IPS DF 6.9 (cell line): ENCODE measurements at regions not wholly inside any gene's neighbourhood (a gene's known extent, or its start where the extent isn't known, plus 50 kb on each side); places are given as distances from the start of the nearest gene placed in this dataset.

Source experiments
- DNase-seq: peaks from one replicate; pipeline ENCODE4 v3.0.0-alpha.2; 2013; ENCODE audit warnings: low read depth, low spot score
- H3K27ac ChIP-seq: one replicate; pipeline ENCODE4 v1.5.1; 2013; ENCODE audit warnings: low read length, control low read depth
- H3K27me3 ChIP-seq: 2 replicates; pipeline ENCODE4 v1.6.1; 2013; ENCODE audit warnings: mild to moderate bottlenecking, low read length; ENCODE audit not compliant: control insufficient read depth, insufficient read depth
- H3K36me3 ChIP-seq: 2 replicates; pipeline ENCODE4 v1.6.1; 2013; ENCODE audit warnings: low read length; ENCODE audit not compliant: control insufficient read depth, insufficient read depth
- H3K4me1 ChIP-seq: 2 replicates; pipeline ENCODE4 v1.6.1; 2013; ENCODE audit warnings: low read length; ENCODE audit not compliant: control insufficient read depth, insufficient read depth
- H3K4me3 ChIP-seq: 2 replicates; pipeline ENCODE4 v1.5.1; 2013; ENCODE audit warnings: mild to moderate bottlenecking, low read length
- H3K9me3 ChIP-seq: 2 replicates; pipeline ENCODE4 v1.6.1; 2013; ENCODE audit warnings: low read length, inconsistent platforms; ENCODE audit not compliant: control insufficient read depth, insufficient read depth
- WGBS: extraction: QIAGEN DNeasy Blood & Tissue Kit; methylation state at CpG from one replicate; pipeline ENCODE4 v1.1.7; 2013; ENCODE audit warnings: mixed read lengths, missing lambda C conversion rate; ENCODE audit not compliant: insufficient read length, insufficient coverage; 5-methylcytosine and 5-hydroxymethylcytosine counted together

DNA sequence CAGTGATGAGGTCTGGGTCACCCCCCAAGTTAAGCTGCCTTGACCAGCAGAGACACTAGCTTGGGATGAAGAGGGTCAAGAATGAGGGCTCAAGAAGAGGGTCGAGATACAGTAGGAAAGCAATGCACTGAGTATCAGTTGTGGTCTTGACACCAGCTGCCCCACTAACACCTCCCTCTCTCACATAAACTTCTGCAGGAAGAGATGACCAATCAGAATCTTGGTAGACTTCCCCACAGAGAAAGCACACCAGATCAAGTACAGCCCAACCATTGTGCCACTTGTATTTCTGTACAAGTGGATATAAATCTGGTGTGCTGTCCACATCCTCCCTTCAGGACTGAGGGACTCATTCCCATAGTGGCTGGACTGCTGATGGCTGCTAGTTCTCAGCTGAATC lies 101.2 kb upstream of the ELL2 start:
- DNase-seq: no peak
- Histone ChIP-seq H3K36me3 (no peaks in the 10 kb centered on the region), H3K9me3 (no peaks in the 10 kb centered on the region), H3K4me1 (no peaks in the 10 kb centered on the region), H3K27me3 (no peaks in the 10 kb centered on the region), H3K27ac (no peak overlapping the region), H3K4me3 (no peak overlapping the region)
- no CpG with 5 or more reads among the region's 1 CpG for WGBS

DNA sequence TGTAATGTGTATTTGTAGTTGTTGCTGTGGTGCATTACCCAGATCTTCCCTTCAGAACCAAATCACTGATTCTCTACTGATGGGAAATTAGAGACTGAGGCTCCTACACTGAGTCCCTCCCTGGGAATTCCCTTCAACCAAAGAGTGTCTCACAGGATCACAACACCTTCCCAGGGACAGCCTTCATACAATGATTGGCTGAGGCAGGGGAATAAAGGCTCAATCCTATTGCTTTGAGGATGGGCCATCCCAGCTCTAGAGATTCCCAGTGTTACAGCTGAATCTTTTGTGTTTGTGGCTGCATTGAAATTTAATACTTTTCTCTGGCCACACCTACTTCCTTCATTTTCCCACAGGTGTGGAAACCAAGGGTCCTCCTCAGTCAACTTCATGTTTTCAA lies 96.4 kb upstream of the ELL2 start:
- H3K9me3 ChIP-seq: no peaks in the 10 kb centered on the region
- no peaks in the 10 kb centered on the region for H3K27me3 ChIP-seq
- no peaks in the 10 kb centered on the region for H3K4me1 ChIP-seq
- no peak for DNase-seq
- no peaks in the 10 kb centered on the region for H3K36me3 ChIP-seq
- H3K4me3 ChIP-seq: no peak overlapping the region
- H3K27ac ChIP-seq: no peak overlapping the region

DNA sequence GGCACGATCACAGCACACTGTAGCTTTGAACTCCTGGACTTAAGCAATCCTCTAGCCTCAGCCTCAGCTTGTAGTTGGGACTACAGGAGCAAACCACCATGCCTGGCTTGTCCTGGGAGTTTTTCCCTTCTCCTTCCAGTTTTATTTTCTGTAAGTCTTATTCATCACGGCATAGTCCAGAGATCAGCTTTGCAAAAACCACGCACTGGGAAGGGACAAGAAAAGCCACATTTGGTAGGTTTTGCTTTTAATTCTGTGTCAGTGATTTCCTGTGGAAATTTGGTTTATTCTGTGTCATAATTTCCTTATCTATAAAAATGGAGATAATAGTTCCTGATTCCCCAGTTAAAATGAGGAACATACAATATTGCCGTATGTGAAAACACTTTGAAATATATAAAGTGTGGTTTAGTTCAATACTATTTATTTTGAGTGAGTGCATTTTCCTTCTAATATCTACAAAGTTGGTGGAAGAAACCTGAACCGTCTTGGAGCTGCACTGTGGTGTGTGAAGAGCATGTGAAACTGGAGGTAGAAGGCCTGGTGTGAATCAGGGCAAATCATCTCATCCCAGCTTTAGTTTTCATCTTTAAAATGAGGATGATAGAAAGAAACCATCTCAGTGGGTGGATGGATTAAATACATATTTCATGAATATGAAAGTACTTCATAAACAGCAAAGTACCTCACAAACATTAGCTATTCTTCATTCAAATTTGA lies 92.8 kb upstream of the ELL2 start:
- no peak for DNase-seq
- no peaks in the 10 kb centered on the region for H3K27me3 ChIP-seq
- no CpG with 5 or more reads among the region's 5 CpGs for WGBS
- H3K4me3 ChIP-seq: no peak overlapping the region
- no peaks in the 10 kb centered on the region for H3K36me3 ChIP-seq
- no peaks in the 10 kb centered on the region for H3K9me3 ChIP-seq
- no peak overlapping the region for H3K27ac ChIP-seq
- H3K4me1 ChIP-seq: 0 out of 2 replicates have a peak, but pooled peaks cover 1% of the 10 kb centered on the region

DNA sequence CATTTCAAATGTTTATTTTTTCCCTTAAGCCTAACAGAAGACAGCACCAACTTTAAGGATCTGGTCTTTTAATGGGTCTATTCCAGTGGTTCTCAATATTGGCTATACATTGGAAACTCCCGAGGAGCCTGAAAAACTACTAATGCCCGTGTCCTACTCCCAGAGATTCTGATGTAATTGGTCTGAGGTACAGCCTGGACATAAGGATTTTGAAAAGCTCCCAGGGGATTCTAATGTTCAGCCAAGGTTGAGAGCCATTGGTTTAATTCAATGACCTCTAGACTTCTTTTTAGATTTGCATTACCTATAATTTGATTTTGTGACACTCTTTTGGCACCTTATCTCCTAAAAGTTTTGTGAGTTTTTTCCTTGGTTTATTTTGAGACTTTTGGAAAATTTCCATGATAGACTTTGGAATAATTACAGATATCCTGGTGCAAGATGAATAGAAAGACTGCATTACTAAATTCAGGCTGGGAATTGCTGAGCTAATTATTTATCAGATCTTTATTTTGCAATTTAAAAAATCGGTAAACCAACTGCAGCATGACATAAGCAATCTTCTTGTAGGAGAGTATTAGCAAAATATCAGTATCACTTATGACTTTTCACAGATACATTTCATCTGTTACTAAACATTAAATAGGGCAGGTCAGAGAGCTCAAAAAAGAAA lies 91.5 kb upstream of the ELL2 start:
- Histone ChIP-seq H3K27ac (no peak overlapping the region), H3K9me3 (no peaks in the 10 kb centered on the region), H3K36me3 (no peaks in the 10 kb centered on the region), H3K27me3 (no peaks in the 10 kb centered on the region), H3K4me1 (0 out of 2 replicates have a peak, but pooled peaks cover 1% of the 10 kb centered on the region), H3K4me3 (no peak overlapping the region)
- DNase-seq: no peak
- WGBS: no CpG with 5 or more reads among the region's 3 CpGs

DNA sequence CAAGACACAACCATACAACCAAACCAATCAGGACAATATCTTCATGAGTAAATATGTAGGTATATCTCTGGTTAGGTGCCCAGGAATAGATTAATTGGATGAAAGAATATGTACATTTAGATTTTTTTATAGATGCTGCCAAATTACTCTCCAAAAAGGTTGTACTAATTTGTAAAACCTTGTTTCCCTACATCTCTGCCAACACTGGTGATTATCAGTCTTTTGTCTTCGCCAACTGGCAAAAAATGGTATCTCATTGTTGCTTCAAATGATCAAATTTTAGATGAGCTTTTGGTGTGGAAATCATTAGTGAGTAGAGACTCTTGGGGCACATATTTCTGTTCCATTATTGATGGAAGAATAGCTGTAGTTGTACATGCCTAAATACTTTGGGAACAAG lies 90.7 kb upstream of the ELL2 start:
- Histone ChIP-seq H3K9me3 (no peaks in the 10 kb centered on the region), H3K4me1 (0 out of 2 replicates have a peak, but pooled peaks cover 1% of the 10 kb centered on the region), H3K4me3 (no peak overlapping the region), H3K27me3 (no peaks in the 10 kb centered on the region), H3K36me3 (no peaks in the 10 kb centered on the region), H3K27ac (no peak overlapping the region)
- no CpG with 5 or more reads among the region's 1 CpG for WGBS
- DNase-seq: no peak

DNA sequence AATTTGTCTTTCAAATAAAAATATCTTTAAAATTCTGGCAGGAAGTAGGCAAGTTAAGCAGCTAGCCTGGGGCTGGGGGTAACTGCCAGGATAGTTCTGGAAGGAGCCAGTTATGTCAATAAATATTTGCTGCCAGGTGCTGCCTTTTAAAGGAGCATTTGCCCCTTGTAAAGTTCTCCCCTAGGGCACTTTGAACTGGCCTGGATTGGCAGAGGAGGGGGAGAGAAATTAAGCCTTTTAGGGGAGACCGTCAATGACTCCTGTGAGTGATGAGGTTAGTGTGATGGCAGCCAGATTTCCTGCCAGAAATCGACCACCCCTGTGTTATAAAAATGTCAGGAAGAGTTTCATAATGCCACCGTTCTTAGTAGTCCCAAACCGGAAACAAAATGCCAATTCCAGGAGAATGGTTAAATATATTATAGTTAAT lies 89.8 kb upstream of the ELL2 start:
- Histone ChIP-seq H3K4me3 (no peak overlapping the region), H3K36me3 (no peaks in the 10 kb centered on the region), H3K4me1 (0 out of 2 replicates have a peak, but pooled peaks cover 1% of the 10 kb centered on the region), H3K27ac (no peak overlapping the region), H3K27me3 (no peaks in the 10 kb centered on the region), H3K9me3 (no peaks in the 10 kb centered on the region)
- DNase-seq: no peak
- WGBS: no CpG with 5 or more reads among the region's 4 CpGs

DNA sequence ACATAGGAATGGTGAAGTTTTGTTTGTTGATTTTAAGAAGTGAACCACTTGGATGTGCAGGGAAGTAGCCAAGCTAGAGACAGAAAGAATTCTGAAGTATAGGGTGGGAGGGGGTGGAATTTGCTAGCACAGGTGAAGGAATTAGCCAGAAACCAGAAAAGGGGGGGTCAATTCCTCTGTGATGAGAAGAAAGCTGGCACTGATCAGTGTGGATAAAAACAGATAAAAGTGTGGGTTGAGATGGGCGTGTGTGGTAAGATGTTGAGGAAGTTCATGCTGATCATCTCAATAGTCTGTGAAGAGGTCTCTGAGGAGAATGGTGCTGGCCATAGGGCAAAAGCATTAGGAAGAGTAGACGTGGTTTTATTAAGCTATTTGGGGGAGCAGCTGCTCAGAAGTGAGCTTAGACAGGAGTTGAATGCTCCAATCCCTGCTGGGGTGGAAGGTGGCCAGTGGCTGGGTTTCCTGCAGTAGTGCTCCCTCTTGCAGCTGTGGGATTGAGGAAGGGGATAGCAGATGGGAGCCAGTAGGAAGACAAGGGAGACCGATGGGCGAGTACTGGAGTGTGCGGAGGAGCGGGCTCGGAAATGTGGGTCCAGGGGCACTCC lies 88.7 kb upstream of the ELL2 start:
- 100% methylated on average over 1 of the region's 7 CpGs for WGBS
- Histone ChIP-seq H3K36me3 (no peaks in the 10 kb centered on the region), H3K9me3 (no peaks in the 10 kb centered on the region), H3K4me1 (0 out of 2 replicates have a peak, but pooled peaks cover 1% of the 10 kb centered on the region), H3K27ac (no peak overlapping the region), H3K4me3 (no peak overlapping the region), H3K27me3 (no peaks in the 10 kb centered on the region)
- no peak for DNase-seq

DNA sequence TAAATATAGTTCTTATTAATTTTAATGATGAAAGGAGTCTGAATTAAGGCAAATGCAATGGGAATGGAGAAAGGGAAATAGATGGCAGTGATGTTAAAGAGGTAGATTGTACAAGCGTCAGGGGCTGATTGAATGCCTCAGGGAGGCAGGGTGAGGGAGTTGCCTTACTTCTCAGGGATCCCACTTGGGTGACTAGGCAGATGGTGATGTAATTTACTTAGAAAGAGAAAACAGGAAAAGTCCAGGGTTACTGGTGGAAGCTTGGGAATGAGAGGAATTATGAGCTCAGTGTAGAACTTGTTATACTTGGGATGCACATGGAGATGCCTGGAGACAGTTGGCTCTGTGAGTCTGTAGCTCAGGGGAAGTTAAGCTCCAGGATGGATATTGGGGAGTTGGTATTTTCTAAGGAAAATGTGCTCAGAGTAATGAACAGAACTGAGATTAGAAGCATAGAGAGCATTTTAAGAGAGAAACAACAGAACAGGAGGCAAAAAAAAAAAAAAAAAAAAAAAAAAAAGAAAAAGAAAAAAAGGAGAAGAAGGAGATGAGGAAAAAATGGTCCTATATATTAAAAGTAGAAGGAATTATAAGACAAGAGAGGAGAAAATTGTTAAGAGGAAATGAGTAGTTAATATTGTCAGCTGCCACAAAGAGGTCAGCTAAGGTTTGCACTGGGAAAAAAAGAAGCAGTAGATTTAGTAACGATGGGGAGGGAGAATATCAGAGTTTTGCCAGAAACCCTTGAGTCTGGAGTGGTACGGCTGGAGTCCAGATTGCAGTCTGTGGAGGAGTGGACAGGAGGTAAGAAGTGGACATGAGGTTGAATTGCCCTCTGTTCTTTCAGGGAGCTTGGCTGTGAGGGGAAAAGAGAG lies 88.0 kb upstream of the ELL2 start:
- no peak for DNase-seq
- no peaks in the 10 kb centered on the region for H3K36me3 ChIP-seq
- H3K27me3 ChIP-seq: no peaks in the 10 kb centered on the region
- no peak overlapping the region for H3K4me3 ChIP-seq
- WGBS: no CpG with 5 or more reads among the region's 3 CpGs
- H3K9me3 ChIP-seq: no peaks in the 10 kb centered on the region
- no peak overlapping the region for H3K27ac ChIP-seq
- 0 out of 2 replicates have a peak, but pooled peaks cover 1% of the 10 kb centered on the region for H3K4me1 ChIP-seq

DNA sequence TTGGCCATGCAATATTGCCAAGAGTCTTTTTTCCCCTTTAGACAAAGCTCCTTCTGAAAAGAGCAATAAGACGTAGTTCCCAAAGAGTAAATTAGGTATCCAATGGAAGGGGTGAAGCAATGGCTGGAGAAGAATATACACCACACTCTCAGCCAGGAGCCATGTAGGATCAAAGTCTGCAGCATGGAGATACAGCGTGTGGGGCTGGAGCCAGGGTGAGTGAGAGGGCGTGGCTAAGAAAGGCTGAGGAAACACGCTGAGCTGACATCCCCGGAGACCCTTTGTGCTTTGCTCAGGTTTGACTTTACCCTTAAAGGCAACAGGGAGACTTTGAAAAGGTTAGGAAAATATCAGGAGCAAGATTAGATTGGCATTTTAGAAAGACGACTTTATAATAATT lies 87.1 kb upstream of the ELL2 start:
- H3K27me3 ChIP-seq: no peaks in the 10 kb centered on the region
- 0 out of 2 replicates have a peak, but pooled peaks cover 1% of the 10 kb centered on the region for H3K4me1 ChIP-seq
- WGBS: no CpG with 5 or more reads among the region's 6 CpGs
- H3K4me3 ChIP-seq: no peak overlapping the region
- DNase-seq: no peak
- no peaks in the 10 kb centered on the region for H3K36me3 ChIP-seq
- no peak overlapping the region for H3K27ac ChIP-seq
- H3K9me3 ChIP-seq: no peaks in the 10 kb centered on the region

DNA sequence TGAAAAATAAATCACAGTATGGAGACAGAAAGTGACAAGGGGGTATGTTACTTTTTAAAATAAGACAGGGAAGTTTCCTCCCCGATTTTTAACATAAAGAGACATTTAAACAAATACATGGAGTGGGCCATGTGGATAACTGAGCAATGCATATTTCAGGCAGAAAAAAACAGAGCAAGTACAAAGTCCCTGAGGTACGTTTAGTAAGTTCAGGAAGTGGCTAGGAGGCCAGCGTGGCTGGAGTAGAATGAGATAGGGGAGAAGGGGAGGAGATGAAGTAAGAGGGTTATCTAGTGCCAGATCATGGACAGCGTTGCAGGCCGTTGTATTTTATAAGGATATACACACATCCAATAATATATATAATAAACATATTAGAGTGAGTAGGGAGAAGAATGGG lies 84.2 kb upstream of the ELL2 start:
- H3K36me3 ChIP-seq: no peaks in the 10 kb centered on the region
- no peaks in the 10 kb centered on the region for H3K27me3 ChIP-seq
- WGBS: no CpG with 5 or more reads among the region's 5 CpGs
- H3K27ac ChIP-seq: no peak overlapping the region
- H3K4me3 ChIP-seq: no peak overlapping the region
- H3K9me3 ChIP-seq: no peaks in the 10 kb centered on the region
- 0 out of 2 replicates have a peak, but pooled peaks cover 1% of the 10 kb centered on the region for H3K4me1 ChIP-seq
- no peak for DNase-seq
